ENCODE measurements at regions not wholly inside any gene's neighbourhood (a gene's known extent, or its start where the extent isn't known, plus 50 kb on each side); places are given as distances from the start of the nearest gene placed in this dataset.

DNA sequence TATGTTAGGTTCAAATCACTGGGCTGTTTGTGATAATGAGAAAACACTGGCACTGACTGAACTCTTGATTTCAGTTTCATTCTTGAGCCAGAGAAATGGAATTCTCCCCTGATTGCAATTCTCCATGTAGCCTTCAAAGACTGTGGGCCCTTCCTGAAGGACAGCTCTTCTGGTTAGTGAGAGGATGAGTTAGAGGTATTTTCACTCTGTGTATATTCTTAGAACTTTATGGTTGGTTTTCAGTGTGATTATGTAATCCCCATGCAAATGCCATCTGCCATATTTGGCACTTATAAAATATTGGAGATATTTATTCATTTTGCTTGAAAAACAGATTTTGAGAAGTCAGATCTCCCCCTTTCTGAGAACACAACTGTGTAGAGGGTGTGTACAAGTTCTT is 323.7 kb downstream of the SLC4A3 start:
- DNase-seq: no peak
- Histone ChIP-seq H3K27me3 (ENCODE audit: control insufficient read depth in 1 of 2, insufficient read depth in 1 of 2, low read length in 2 of 2) (no peaks in the 10 kb centered on the region), H3K9ac (ENCODE audit: low read length) (no peak overlapping the region), H3K18ac (ENCODE audit: low read depth in 1 of 2, low read length in 2 of 2) (no peak overlapping the region), H4K8ac (ENCODE audit: low read length) (no peak overlapping the region), H2AFZ (ENCODE audit: low read depth, low read length) (no peak overlapping the region), H2BK5ac (ENCODE audit: low read depth, low read length, poor library complexity, severe bottlenecking) (no peak overlapping the region), H3K4me1 (ENCODE audit: control insufficient read depth, insufficient read depth, low read depth, low read length) (peaks cover 3% of the 10 kb centered on the region), H4K91ac (ENCODE audit: low read length) (no peak overlapping the region), H3K36me3 (ENCODE audit: control insufficient read depth in 1 of 2, insufficient read depth in 2 of 2, low read depth in 1 of 2, low read length in 2 of 2) (no peaks in the 10 kb centered on the region), H2BK15ac (ENCODE audit: low read depth, poor library complexity, severe bottlenecking) (no peak overlapping the region), H3K14ac (ENCODE audit: low read length in 2 of 2) (no peak overlapping the region), H3K4me3 (ENCODE audit: insufficient read depth in 1 of 2, low read depth in 1 of 2, low read length in 2 of 2) (no peak overlapping the region), H3K9me3 (ENCODE audit: control insufficient read depth, low read length) (peaks cover under 1% of the 10 kb centered on the region), H2AK5ac (ENCODE audit: low read length, severe bottlenecking) (no peak overlapping the region), H3K23ac (ENCODE audit: low read length in 2 of 2) (no peak overlapping the region), H3K4me2 (ENCODE audit: low read length, poor library complexity, severe bottlenecking) (no peak overlapping the region), H2BK12ac (ENCODE audit: low read length in 2 of 2) (no peak overlapping the region), H3K4ac (ENCODE audit: low read depth in 1 of 2, low read length in 2 of 2) (no peak overlapping the region), H2BK120ac (ENCODE audit: low read depth, low read length) (no peak overlapping the region), H3K79me1 (replicated peaks; ENCODE audit: low read length, poor library complexity, severe bottlenecking) (no peaks in the 10 kb centered on the region), H3K27ac (ENCODE audit: low read length, poor library complexity, severe bottlenecking) (no peak overlapping the region)

DNA sequence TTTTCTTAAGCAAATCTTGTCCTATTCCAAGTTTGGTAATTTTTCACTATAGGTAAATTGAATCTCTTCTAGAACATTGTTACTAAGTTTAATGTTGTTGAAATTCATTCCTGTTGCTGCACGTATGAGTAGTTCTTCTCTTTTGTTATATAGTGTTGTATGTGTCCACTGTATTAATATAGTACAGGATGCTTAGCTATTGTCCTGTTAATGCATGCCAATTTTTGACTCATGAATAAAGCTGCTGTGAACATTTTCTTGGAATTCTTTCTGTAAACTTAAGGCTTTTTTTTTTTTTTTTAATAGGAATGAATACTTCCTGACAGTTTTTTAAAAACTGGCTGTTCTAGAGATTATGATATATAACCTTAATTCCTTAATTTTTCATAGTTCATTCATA is 326.9 kb downstream of the SLC4A3 start:
- Histone ChIP-seq H3K27ac (ENCODE audit: low read length, poor library complexity, severe bottlenecking) (no peak overlapping the region), H3K14ac (ENCODE audit: low read length in 2 of 2) (no peak overlapping the region), H3K79me1 (replicated peaks; ENCODE audit: low read length, poor library complexity, severe bottlenecking) (no peaks in the 10 kb centered on the region), H3K4me1 (ENCODE audit: control insufficient read depth, insufficient read depth, low read depth, low read length) (no peaks in the 10 kb centered on the region), H2AK5ac (ENCODE audit: low read length, severe bottlenecking) (no peak overlapping the region), H3K9ac (ENCODE audit: low read length) (no peak overlapping the region), H3K36me3 (ENCODE audit: control insufficient read depth in 1 of 2, insufficient read depth in 2 of 2, low read depth in 1 of 2, low read length in 2 of 2) (no peaks in the 10 kb centered on the region), H2BK12ac (ENCODE audit: low read length in 2 of 2) (no peak overlapping the region), H3K4ac (ENCODE audit: low read depth in 1 of 2, low read length in 2 of 2) (no peak overlapping the region), H2BK15ac (ENCODE audit: low read depth, poor library complexity, severe bottlenecking) (no peak overlapping the region), H3K18ac (ENCODE audit: low read depth in 1 of 2, low read length in 2 of 2) (no peak overlapping the region), H3K4me3 (ENCODE audit: insufficient read depth in 1 of 2, low read depth in 1 of 2, low read length in 2 of 2) (no peak overlapping the region), H2BK5ac (ENCODE audit: low read depth, low read length, poor library complexity, severe bottlenecking) (no peak overlapping the region), H2AFZ (ENCODE audit: low read depth, low read length) (no peak overlapping the region), H4K8ac (ENCODE audit: low read length) (no peak overlapping the region), H3K23ac (ENCODE audit: low read length in 2 of 2) (no peak overlapping the region), H3K4me2 (ENCODE audit: low read length, poor library complexity, severe bottlenecking) (no peak overlapping the region), H3K9me3 (ENCODE audit: control insufficient read depth, low read length) (peaks cover 10% of the 10 kb centered on the region), H2BK120ac (ENCODE audit: low read depth, low read length) (no peak overlapping the region), H4K91ac (ENCODE audit: low read length) (no peak overlapping the region), H3K27me3 (ENCODE audit: control insufficient read depth in 1 of 2, insufficient read depth in 1 of 2, low read length in 2 of 2) (no peaks in the 10 kb centered on the region)
- DNase-seq: no peak
- WGBS: 100% methylated on average over 1 of the region's 1 CpG

GRCh38 chr2:219957820-219958219 is 330.4 kb downstream of the SLC4A3 start:
- no peaks in the 10 kb centered on the region for H3K27me3 ChIP-seq (ENCODE audit: control insufficient read depth in 1 of 2, insufficient read depth in 1 of 2, low read length in 2 of 2)
- H4K91ac ChIP-seq (ENCODE audit: low read length): no peak overlapping the region
- no peak overlapping the region for H3K4me3 ChIP-seq (ENCODE audit: insufficient read depth in 1 of 2, low read depth in 1 of 2, low read length in 2 of 2)
- H2AK5ac ChIP-seq (ENCODE audit: low read length, severe bottlenecking): no peak overlapping the region
- H3K18ac ChIP-seq (ENCODE audit: low read depth in 1 of 2, low read length in 2 of 2): no peak overlapping the region
- no peak overlapping the region for H3K27ac ChIP-seq (ENCODE audit: low read length, poor library complexity, severe bottlenecking)
- no peak overlapping the region for H3K4me2 ChIP-seq (ENCODE audit: low read length, poor library complexity, severe bottlenecking)
- peaks cover 10% of the 10 kb centered on the region for H3K9me3 ChIP-seq (ENCODE audit: control insufficient read depth, low read length)
- H3K14ac ChIP-seq (ENCODE audit: low read length in 2 of 2): no peak overlapping the region
- 77% methylated on average over 1 of the region's 1 CpG for WGBS
- H3K36me3 ChIP-seq (ENCODE audit: control insufficient read depth in 1 of 2, insufficient read depth in 2 of 2, low read depth in 1 of 2, low read length in 2 of 2): no peaks in the 10 kb centered on the region
- no peak overlapping the region for H4K8ac ChIP-seq (ENCODE audit: low read length)
- no peak for DNase-seq
- no peak overlapping the region for H2BK15ac ChIP-seq (ENCODE audit: low read depth, poor library complexity, severe bottlenecking)
- H3K4ac ChIP-seq (ENCODE audit: low read depth in 1 of 2, low read length in 2 of 2): no peak overlapping the region
- H3K79me1 ChIP-seq (replicated peaks; ENCODE audit: low read length, poor library complexity, severe bottlenecking): no peaks in the 10 kb centered on the region
- H3K4me1 ChIP-seq (ENCODE audit: control insufficient read depth, insufficient read depth, low read depth, low read length): no peaks in the 10 kb centered on the region
- no peak overlapping the region for H2BK5ac ChIP-seq (ENCODE audit: low read depth, low read length, poor library complexity, severe bottlenecking)
- H3K9ac ChIP-seq (ENCODE audit: low read length): no peak overlapping the region
- no peak overlapping the region for H3K23ac ChIP-seq (ENCODE audit: low read length in 2 of 2)
- H2BK12ac ChIP-seq (ENCODE audit: low read length in 2 of 2): no peak overlapping the region
- H2AFZ ChIP-seq (ENCODE audit: low read depth, low read length): no peak overlapping the region
- H2BK120ac ChIP-seq (ENCODE audit: low read depth, low read length): no peak overlapping the region

DNA sequence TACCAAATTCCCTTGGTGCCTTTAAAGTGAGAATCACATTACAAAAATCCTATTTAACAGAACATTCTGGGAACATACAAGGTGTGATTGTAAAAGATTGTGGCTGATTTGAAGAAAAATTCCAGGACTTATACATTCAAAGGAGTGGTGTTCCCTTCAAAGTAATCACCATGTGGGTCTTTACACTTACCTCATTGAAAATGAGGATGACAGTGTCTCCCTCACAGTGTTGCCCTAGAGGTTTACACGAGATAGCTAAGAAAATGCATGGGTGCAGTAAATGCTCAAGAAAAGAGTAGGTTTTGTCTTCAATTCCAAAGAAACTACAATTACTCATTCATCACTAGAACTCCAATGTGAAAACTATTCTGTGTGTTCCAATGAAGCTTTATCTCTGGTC is 331.5 kb downstream of the SLC4A3 start:
- Histone ChIP-seq H3K79me1 (replicated peaks; ENCODE audit: low read length, poor library complexity, severe bottlenecking) (no peaks in the 10 kb centered on the region), H3K4me2 (ENCODE audit: low read length, poor library complexity, severe bottlenecking) (no peak overlapping the region), H3K4ac (ENCODE audit: low read depth in 1 of 2, low read length in 2 of 2) (no peak overlapping the region), H2BK12ac (ENCODE audit: low read length in 2 of 2) (no peak overlapping the region), H3K4me1 (ENCODE audit: control insufficient read depth, insufficient read depth, low read depth, low read length) (no peaks in the 10 kb centered on the region), H2AFZ (ENCODE audit: low read depth, low read length) (no peak overlapping the region), H2AK5ac (ENCODE audit: low read length, severe bottlenecking) (no peak overlapping the region), H4K8ac (ENCODE audit: low read length) (no peak overlapping the region), H2BK15ac (ENCODE audit: low read depth, poor library complexity, severe bottlenecking) (no peak overlapping the region), H4K91ac (ENCODE audit: low read length) (no peak overlapping the region), H3K18ac (ENCODE audit: low read depth in 1 of 2, low read length in 2 of 2) (no peak overlapping the region), H2BK120ac (ENCODE audit: low read depth, low read length) (no peak overlapping the region), H3K4me3 (ENCODE audit: insufficient read depth in 1 of 2, low read depth in 1 of 2, low read length in 2 of 2) (no peak overlapping the region), H2BK5ac (ENCODE audit: low read depth, low read length, poor library complexity, severe bottlenecking) (no peak overlapping the region), H3K23ac (ENCODE audit: low read length in 2 of 2) (no peak overlapping the region), H3K27me3 (ENCODE audit: control insufficient read depth in 1 of 2, insufficient read depth in 1 of 2, low read length in 2 of 2) (no peaks in the 10 kb centered on the region), H3K9ac (ENCODE audit: low read length) (no peak overlapping the region), H3K14ac (ENCODE audit: low read length in 2 of 2) (no peak overlapping the region), H3K9me3 (ENCODE audit: control insufficient read depth, low read length) (peaks cover 10% of the 10 kb centered on the region), H3K27ac (ENCODE audit: low read length, poor library complexity, severe bottlenecking) (no peak overlapping the region), H3K36me3 (ENCODE audit: control insufficient read depth in 1 of 2, insufficient read depth in 2 of 2, low read depth in 1 of 2, low read length in 2 of 2) (no peaks in the 10 kb centered on the region)
- WGBS: no CpG with 5 or more reads among the region's 1 CpG
- DNase-seq: no peak

All from mesenchymal stem cell (in vitro differentiated cells and primary cell).